ENCODE measurements at regions not wholly inside any gene's neighbourhood (a gene's known extent, or its start where the extent isn't known, plus 50 kb on each side); places are given as distances from the start of the nearest gene placed in this dataset.
"Not testable (repeated sequence)": the region's sequence is repeated elsewhere in the genome, so short reads cannot be mapped to it uniquely, and the experiment has no call there.

DNA sequence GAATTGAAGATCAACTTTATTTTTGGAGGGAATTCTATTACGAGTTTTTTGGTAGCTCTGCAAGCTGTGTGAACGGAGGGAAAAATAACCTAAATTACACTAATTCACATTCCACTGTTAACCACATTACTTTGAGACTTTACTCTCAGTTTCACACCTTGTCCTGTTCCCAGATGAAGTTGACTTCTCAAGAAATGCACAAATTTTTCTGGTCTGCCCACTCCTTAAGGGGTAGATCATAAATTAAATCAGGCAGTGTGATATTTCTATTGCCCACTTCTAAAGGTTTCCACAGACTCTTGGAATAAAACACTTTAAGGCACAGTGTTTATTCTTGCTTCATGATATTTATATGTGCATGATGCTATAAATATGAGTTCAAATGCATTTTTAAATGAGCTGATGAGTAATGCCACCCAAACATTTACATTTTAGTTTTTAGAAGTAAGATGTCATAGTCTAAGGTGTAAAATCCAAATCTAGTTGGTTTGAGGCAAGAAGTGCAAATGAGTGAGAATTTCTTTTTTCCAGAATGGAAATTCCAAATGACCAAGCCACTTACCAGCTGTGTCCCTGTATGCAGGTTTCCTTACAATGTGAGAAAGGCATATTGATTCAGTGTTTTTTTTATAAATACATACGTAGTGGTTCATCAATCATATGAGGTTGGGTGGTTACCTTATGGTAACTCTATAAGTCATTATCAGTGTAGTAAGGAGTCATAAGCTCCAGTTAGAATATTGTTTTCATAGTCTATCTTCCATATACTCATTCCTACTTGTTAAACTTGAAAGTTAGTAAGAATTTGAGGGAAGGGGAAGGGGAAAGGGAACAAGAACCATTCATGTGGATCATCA, 437.7 kb upstream of the MEF2C start:
- no peak for DNase-seq

DNA sequence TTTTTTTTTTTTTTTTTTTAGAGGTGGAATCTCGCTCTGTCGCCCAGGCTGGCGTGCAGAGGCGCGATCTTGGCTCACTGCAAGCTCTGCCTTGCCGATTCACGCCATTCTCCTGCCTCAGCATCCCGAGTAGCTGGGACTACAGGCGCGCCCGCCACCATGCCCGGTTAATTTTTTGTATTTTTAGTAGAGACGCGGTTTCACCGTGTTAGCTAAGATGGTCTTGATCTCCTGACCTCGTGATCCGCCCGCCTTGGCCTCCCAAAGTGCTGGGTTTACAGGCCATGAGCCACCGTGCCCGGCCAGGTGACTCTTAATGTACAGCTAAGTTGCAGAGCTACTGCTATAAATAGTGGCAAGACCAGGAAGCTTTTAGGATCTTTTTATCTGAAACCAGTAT, 434.9 kb upstream of the MEF2C start:
- DNase-seq, result not testable (repeated sequence)

DNA sequence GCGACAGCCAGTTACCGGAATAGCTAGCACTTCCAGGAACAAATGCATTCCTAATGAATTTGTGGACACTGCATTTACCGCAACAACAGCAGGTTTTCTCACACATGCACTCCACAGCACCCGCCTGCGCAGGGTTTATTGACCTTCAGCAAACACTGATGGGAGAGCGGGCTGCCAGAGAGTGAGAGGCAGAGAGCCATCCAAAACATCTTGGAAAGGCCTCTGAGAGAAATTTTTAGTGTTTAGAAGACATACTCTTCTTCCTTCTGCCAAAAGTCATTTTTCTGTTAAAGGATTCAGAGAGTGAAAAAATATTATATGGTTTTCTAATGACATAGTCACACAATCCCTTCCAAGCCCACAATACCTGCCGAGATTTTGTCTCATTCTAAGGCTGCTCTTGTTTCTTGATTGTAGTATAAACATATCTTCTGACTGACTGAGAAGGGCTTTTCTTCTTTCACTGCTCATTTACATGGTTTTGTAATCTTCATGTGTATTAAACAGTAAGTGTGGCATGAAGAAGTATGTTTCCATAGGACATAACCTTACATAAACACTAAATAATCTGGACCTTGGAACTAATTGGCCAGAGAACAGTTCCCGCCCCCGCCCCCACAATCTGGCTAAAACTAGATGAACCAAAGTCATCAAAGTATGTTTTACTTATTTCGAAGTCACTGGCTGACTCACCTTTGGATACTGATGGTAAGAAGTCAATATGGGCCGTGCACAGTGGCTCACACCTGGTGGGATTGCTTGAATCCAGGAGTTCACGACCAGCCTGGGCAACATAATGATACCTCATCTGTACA, 432.5 kb upstream of the MEF2C start:
- DNase-seq, result no peak

DNA sequence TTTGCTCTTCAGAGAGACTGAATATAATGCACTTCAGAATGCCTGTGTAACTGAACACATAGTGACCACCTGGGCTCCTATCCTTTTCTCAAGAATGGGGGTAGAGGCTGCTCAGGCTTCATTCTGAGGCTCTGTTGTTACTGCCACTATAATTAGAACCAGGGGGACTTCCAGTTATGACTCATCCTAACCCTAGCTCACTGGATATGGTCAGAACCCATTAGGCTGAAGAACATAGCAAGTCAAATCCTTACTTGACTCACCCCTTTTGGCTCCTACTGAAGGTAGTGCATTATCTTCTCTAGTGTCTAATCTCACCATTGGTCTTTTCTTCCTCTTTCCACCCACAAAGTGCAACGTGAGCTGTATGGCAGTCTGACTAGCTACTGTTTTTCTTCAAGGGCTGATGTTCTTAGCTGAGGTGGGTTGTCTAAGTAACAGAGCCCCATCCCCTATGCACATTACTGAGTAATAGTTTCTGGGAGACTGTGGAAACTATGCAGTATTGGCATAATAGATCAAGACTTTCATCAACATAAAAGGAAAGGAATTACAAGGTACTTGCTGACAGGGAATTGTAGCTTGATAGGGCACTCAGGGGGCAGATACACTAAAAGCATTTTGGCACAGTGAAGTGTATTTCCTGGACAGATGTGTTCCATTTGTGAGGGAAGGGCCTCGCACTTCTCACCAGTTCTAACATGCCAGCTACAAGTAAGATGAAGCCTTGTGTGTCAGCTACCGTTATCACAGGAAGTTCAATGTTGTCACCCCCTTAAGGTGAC, 431.0 kb upstream of the MEF2C start:
- DNase-seq, result no peak

DNA sequence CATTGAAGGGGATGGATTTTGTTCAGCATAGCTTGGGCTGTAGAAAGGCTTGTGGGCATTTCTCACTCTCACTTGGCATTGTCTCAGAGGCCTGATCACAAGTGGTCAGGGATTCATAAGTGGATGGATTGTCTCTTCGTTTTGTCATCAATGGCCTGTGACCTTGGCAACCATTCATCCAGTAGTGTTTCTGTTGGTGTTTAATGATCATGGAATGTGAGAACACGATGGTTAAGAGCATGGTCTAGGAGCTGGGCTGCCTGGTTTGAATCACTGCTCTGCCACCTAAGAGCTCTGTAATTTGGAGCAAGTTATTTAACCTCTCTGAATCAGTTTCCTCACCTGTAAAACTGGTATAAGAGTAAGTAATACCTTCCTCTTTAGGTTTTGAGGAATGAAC, 430.1 kb upstream of the MEF2C start:
- no peak for DNase-seq

DNA sequence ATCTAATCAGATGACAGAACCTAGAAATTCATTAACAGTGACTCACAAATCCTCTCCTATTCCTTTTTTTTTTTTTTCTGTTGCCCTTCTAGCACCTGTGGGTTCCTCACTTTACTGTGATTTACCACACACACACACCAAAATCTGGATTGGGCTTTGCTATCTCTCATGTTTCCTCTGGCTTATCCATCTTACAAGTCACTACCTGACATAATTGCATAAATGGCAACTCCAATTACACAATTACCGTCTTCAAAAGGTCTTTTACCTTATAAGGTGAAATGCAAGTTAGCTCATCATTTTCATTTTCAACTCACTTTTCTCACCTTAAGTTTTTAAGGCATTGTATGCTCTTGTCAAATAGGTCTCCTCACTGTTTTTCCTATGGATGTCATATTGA, 426.3 kb upstream of the MEF2C start:
- DNase-seq, result no peak

DNA sequence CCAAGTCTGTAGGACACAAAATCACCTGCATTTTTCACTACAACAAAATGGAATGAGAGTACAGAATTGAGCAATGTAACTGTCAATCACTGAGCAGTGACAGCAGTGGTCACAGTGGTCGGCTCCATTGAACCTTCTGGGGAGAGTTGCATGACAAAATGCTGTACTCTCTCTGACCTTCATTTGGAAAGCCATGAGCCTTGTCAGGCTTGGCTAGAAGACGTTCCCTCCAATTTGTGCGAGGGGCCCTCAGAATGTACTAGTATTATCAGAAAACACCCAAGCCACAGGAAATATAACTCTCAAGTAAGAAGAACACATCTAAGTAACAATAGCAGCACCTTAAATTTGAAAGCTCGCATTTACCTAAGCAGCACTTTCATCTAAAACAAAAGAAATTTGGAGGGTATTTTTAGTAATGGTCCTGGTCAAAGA, 425.6 kb upstream of the MEF2C start:
- DNase-seq, result no peak

DNA sequence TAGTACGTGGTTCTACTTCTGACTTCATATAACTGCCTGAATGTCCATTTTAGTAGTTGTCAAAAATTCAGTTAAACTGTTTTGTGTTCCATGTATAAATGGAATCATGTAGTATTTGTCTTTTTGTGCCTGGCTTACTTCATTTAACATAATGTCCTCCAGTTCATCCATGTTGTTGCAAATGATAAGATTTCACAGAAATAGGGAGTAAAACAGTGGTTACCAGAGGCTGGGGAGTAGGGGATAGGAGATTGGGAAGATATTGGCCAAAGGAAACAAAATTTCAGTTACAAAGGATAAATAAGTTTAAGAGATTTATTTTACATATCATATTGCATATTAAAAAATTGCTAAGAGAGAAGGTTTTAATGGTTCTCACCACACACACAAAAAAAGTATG, 425.0 kb upstream of the MEF2C start:
- DNase-seq, result no peak

DNA sequence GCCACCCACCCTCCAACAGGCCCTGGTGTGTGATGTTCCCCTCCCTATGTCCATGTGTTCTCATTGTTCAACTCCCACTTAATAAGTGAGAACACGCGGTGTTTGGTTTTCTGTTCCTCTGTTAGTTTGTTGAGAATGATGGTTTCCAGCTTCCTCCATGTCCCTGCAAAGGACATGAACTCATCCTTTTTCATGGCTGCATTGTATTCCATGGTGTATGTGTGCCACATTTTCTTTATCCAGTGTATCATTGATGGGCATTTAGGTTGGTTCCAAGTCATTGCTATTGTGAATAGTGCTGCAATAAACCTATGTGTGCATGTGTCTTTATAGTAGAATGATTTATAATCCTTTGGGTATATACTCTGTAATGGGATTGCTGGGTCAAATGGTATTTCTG, 424.2 kb upstream of the MEF2C start:
- not testable (repeated sequence) for DNase-seq

DNA sequence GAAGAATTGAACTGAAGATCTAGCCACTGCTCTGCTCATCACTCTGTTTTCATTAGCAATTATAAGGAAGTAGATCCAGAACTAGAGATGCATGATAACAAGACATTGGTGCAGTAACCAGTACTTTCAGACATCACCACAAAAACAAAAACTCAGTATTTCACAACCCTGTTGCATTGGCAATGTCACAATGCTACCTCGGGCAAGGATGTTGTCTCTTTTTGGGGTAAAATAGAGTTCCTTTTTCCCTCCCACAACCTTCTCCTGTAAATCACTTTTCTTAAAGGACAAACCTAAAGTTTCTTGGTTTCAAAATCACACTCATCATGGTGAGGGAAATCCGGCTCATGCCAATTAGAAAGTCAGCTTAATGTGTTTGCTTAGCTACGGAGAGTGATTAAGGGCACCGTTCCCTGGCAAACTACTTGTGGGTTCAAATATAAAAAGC, 420.1 kb upstream of the MEF2C start:
- DNase-seq, result no peak

DNA sequence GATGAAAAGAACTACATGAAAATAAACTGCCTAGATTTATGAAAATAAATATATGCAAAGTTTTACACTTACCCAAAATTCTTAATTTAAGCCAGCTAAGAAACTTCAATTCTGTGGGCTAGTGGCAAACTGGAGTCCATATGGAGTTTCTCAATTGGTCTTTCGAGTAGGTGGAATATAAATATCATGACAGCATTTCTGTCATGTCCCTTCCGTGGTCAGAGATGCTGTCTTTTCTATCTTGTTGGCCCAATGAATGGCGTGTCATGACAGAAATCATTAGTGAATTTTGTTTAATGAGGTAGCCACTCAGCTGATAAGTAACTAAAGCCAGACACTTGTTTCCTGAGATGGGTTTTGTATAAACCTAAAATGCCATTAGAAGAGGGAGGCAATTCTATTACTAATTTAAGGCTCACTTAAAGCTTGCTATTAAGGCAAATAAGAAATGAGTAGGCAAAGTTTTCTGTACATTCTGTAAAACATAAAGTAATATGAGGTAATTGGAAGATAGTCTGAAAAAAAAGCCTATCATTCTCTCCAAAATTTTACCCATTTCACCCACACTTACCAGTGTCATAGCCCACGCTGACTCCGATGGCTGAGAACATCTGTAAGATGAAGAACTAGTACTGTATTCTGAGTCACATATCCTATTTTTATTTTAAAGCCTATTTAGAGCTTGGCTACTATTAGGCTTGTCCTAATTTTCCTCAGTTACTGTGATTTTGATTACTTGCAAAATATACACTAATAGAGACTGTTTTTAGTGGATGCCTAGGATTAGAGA, 419.3 kb upstream of the MEF2C start:
- no peak for DNase-seq

DNA sequence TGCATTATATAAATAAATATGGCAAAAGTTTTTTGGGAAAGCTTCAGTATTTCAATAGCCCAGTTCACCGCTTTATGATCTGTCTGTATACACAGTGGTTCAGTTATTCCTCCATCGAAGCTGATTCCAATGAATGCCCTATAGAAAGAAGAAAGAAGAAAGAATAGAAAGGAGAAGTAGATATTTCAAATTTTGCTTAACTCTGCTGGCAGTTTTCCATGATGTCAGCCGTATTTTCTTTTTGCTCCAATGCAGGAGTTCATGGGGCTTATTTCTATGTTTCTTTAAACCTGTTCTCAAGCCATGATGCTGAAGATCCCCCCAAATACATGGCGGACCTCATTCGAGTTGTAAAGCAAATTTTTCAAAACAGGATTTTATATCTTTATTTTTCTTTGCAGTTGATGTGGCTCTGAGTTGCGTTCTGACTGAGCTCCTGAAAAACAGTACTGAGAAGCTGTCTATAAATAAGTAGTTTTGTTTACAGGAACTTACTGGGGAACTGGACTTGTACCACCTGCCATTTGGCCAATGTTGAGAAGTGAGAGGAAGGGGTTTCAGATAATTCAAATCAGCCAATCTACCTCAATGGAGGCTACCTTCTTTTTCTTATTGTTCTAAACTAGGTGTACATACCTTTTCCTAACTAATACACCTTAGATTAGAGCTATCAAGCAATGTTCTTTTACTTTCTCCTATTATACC, 418.5 kb upstream of the MEF2C start:
- no peak for DNase-seq

DNA sequence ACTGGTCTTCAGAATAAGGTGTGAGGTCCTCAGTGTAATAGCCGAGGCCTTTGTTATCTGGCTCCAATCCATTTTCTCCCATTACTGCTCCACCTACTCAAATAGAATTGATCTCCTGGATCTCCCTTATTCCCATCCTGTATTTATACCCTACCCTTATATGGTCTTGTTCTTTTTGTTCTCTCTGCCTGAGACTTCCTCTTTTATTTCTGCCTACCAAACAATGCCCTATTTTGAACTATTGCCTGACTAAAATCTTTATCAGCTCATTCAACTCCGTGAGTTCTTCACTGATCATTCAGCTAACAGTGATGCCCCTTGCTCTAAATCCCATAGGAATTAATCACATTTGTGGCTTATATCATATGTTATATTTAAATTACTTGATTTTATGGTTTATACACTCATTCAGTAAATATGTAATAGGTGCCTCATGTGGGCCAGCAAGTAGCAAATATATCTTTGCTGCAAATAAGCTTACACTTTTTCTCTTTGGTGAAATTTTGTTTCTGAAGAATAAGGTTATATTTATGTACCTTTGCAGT, 417.5 kb upstream of the MEF2C start:
- DNase-seq, result no peak

DNA sequence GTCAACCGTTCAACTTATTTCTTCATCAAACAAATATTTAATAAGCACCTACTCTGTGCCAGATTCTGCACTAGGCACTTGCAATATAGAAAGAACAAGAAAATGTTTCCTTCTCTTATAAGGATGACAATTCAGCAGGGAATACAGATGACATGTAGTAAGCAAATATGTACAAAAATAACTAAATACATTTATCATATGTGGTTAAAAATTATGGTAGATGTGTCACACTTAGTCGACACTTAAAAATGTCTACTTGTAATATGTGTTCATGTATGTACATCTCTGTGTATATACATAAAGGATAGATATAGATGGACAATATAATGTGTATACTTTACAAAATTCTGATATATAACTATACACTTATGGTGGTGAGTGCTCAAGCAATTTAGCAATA, 417.0 kb upstream of the MEF2C start:
- DNase-seq, result no peak

DNA sequence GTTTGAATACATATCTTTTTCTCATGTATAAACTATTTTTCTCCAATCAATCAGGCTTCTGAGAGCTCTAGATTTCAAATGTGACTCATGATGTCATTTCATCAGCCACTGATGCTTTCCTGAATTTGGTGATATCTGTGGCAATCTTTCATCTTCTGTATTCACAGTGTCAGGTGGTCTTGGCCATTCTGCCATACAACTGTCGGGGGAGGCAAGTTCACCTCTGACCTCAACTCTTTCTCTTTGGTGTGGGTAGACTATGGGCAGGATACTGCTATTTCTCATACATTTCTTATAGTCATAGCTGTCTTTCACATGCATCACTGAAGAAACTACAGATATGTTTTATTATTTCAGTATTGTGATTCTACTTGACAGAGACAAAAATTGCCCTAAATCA, 414.1 kb upstream of the MEF2C start:
- no peak for DNase-seq

DNA sequence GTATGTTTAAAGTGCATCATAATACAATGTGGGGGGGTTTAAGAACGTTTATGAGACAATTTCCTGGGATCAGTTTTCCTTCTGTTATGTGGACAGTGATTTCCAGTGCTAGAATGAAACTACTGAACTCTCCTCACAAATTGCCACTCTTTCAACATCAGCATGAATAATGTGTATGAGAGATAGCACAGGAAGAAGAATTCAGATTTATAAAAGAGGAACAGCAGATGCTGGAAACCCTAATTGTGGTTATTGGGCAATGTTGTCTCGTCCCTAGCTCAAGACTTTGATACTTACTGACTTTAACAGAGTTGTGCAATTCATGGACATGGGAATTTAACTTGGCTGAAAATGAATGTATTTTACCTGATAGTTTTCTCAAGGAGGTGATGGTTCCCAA, 410.8 kb upstream of the MEF2C start:
- DNase-seq, result no peak

DNA sequence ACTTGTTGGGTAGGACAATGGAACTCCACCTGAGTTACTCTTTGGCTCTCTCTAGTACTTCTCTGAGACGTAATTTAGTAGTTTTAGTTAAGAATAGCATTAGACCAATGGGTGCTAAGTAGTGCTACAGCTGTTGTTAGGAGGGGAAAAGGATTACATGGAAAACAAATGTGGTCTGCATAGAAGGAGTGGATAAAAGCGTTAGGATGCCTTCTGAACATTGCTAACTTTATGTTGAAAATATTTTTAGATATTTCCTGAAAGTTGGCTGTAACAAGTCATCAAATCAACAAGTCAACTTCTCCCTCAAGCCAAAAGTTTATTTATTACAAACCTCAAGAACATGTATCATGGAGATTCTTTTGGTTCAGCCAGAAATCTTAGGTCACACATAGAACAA, 409.5 kb upstream of the MEF2C start:
- DNase-seq, result no peak

DNA sequence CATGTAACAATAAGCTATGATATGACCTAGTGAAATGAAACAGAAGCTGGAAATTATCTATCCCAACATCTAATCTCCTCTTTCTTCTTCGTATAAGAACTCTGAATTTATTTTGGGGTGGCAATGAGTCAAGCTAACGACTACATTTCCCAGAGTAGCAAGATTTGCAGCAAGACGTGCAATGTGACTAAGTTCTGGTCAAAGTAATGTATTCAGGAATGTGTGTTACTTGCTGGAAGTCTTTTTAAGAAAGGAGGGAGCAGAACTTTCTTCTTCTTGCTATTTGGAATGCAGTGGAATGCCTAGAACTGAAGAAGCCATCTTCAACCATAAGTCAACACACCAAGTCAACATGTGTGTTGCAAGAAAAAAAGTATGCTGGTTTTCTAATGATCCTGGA, 406.6 kb upstream of the MEF2C start:
- DNase-seq, result no peak

DNA sequence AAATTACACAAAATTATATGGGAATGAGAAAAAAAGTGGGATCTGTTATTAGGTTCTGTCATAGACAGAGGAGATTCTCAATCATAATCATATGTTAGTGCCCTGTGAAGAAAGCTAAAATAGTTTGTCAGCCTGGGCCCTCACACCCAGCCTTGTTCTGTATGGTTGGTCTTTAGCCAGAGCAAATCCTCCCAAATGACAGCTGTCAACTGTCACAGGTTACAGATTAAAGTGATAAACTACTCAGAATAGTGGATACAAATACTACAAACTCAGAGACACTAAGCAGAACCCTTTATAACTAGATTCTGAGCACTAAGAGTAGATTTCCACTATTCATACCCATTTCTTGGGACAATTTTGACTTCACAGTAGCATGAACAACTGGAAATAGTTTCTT, 405.0 kb upstream of the MEF2C start:
- no peak for DNase-seq

DNA sequence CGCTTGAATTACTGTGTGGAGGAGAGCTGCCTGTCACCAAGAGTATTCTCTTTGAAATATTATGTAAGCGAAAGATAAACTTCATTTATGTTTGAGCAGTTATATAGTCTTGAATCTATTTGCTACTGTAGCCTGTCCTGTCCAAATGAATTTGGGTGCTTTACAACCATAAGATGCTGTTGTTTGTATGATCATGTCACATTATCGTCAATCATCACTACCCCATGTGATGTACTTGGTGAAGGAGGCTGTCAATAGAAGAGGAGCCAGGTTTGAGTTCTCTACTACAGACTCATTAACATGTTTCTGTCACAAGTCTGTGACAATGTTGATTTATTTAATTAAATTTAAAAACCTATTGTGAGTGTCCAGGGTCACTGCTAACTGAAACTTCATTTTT, 403.3 kb upstream of the MEF2C start:
- DNase-seq, result no peak

DNA sequence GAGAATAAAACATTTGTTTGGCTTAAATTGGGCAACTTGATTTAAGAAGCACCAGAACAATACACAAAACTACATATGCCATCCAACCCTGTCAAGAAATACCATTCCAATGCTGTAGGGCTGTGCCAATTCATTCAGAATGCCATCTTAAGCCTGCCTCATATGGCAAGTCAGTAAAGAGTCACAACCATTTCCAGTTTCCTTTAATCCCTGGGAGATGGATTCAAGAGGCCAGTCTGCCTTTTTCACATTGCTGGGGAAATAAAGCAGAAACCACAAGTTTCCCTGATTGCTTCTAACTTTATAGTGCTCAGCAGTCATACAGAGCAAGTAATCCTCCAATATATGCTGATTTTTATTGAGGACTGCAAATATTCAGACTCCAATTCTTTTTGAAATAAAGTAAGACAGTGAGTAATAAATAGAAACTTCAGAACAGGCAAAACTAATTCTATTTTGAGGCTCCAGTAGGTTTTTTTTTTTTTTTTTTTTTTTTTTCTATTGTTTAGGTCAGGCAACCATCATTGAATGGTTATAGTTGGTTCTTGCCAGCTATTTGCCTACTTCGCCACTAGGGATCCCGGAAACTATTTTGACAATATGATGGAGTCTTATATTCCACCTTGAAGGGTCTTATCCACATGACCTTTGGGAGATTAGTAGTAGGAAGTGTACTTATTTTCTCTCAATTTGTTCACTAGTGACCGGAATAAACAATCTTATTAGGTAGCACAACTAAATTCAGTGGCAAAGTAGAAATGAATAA, 400.9 kb upstream of the MEF2C start:
- DNase-seq, result no peak

Measured in effector CD4-positive, alpha-beta T cell (primary cell).